ENCODE measurements at regions not wholly inside any gene's neighbourhood (a gene's known extent, or its start where the extent isn't known, plus 50 kb on each side); places are given as distances from the start of the nearest gene placed in this dataset.
"Not testable (repeated sequence)": the region's sequence is repeated elsewhere in the genome, so short reads cannot be mapped to it uniquely, and the experiment has no call there.

- H3K36me3 ChIP-seq (ENCODE audit: insufficient read depth, low read length), result no peaks in the 10 kb centered on the region
- H3K27me3 ChIP-seq (ENCODE audit: insufficient read depth, low read length), result no peaks in the 10 kb centered on the region
- H3K4me3 ChIP-seq (ENCODE audit: low read length), result no peak overlapping the region
- 57% methylated on average over 5 of the region's 7 CpGs for whole genome bisulfite sequencing
- H3K9ac ChIP-seq (ENCODE audit: low read depth, low read length), result no peak overlapping the region
- H3K4me1 ChIP-seq (ENCODE audit: insufficient read depth, low read length), result peaks cover 15% of the 10 kb centered on the region; the same call in 1 of the 2 replicates
- H3K9me3 ChIP-seq (ENCODE audit: insufficient read depth, low read depth, low read length), result no peaks in the 10 kb centered on the region
- peak overlapping the region; percentile 31; the same call in 1 of the 2 replicates for H3K27ac ChIP-seq (ENCODE audit: low read depth, low read length)
Observed at GRCh38 chr2:44051593-44052347, 56.0 kb upstream of the LRPPRC start.

GRCh38 chr2:44052584-44052983 is 56.8 kb upstream of the LRPPRC start:
- no peak overlapping the region; the same call in 1 of the 2 replicates for H3K9ac ChIP-seq (ENCODE audit: low read depth, low read length)
- H3K27ac ChIP-seq (ENCODE audit: low read depth, low read length), result no peak overlapping the region
- H3K36me3 ChIP-seq (ENCODE audit: insufficient read depth, low read length), result no peaks in the 10 kb centered on the region
- H3K27me3 ChIP-seq (ENCODE audit: insufficient read depth, low read length), result no peaks in the 10 kb centered on the region
- H3K4me3 ChIP-seq (ENCODE audit: low read length), result no peak overlapping the region
- 95% methylated on average over 8 of the region's 8 CpGs for WGBS
- H3K4me1 ChIP-seq (ENCODE audit: insufficient read depth, low read length), result peaks cover 15% of the 10 kb centered on the region; the same call in 1 of the 2 replicates
- no peaks in the 10 kb centered on the region for H3K9me3 ChIP-seq (ENCODE audit: insufficient read depth, low read depth, low read length)

- Histone ChIP-seq H3K36me3 (ENCODE audit: insufficient read depth, low read length) (no peaks in the 10 kb centered on the region), H3K4me3 (ENCODE audit: low read length) (no peak overlapping the region)
- 87% methylated on average over 2 of the region's 2 CpGs for WGBS
Observed at GRCh38 chr2:44053052-44053451, 57.3 kb upstream of the LRPPRC start.

GRCh38 chr2:44053456-44053855 is 57.7 kb upstream of the LRPPRC start:
- Histone ChIP-seq H3K4me1 (ENCODE audit: insufficient read depth, low read length) (peaks cover 15% of the 10 kb centered on the region; the same call in 1 of the 2 replicates), H3K9me3 (ENCODE audit: insufficient read depth, low read depth, low read length) (no peaks in the 10 kb centered on the region), H3K36me3 (ENCODE audit: insufficient read depth, low read length) (no peaks in the 10 kb centered on the region), H3K27ac (ENCODE audit: low read depth, low read length) (no peak overlapping the region), H3K4me3 (ENCODE audit: low read length) (no peak overlapping the region), H3K9ac (ENCODE audit: low read depth, low read length) (no peak overlapping the region), H3K27me3 (ENCODE audit: insufficient read depth, low read length) (no peaks in the 10 kb centered on the region; the same call in 1 of the 2 replicates)
- 96% methylated on average over 4 of the region's 4 CpGs for WGBS

More at GRCh38 chr2:44053052-44053451, 57.3 kb upstream of the LRPPRC start:
- Histone ChIP-seq H3K4me1 (ENCODE audit: insufficient read depth, low read length) (peaks cover 15% of the 10 kb centered on the region; the same call in 1 of the 2 replicates), H3K9ac (ENCODE audit: low read depth, low read length) (no peak overlapping the region), H3K9me3 (ENCODE audit: insufficient read depth, low read depth, low read length) (no peaks in the 10 kb centered on the region), H3K27me3 (ENCODE audit: insufficient read depth, low read length) (no peaks in the 10 kb centered on the region), H3K27ac (ENCODE audit: low read depth, low read length) (no peak overlapping the region)

GRCh38 chr2:44055229-44055628 is 59.4 kb upstream of the LRPPRC start:
- Histone ChIP-seq H3K27me3 (ENCODE audit: insufficient read depth, low read length) (no peaks in the 10 kb centered on the region; the same call in 1 of the 2 replicates), H3K9ac (ENCODE audit: low read depth, low read length) (no peak overlapping the region), H3K4me1 (ENCODE audit: insufficient read depth, low read length) (peaks cover 15% of the 10 kb centered on the region; the same call in 1 of the 2 replicates), H3K4me3 (ENCODE audit: low read length) (no peak overlapping the region), H3K27ac (ENCODE audit: low read depth, low read length) (no peak overlapping the region), H3K9me3 (ENCODE audit: insufficient read depth, low read depth, low read length) (peaks cover 6% of the 10 kb centered on the region; the same call in 1 of the 2 replicates), H3K36me3 (ENCODE audit: insufficient read depth, low read length) (no peaks in the 10 kb centered on the region)
- WGBS, result 96% methylated on average over 2 of the region's 2 CpGs

- WGBS, result 92% methylated on average over 7 of the region's 7 CpGs
- no peak overlapping the region for H3K27ac ChIP-seq (ENCODE audit: low read depth, low read length)
Observed at GRCh38 chr2:44055664-44056063, 59.9 kb upstream of the LRPPRC start.

GRCh38 chr2:44056947-44057346 is 61.2 kb upstream of the LRPPRC start:
- no peak overlapping the region for H3K27ac ChIP-seq (ENCODE audit: low read depth, low read length)
- no peaks in the 10 kb centered on the region for H3K36me3 ChIP-seq (ENCODE audit: insufficient read depth, low read length)
- H3K9me3 ChIP-seq (ENCODE audit: insufficient read depth, low read depth, low read length), result peaks cover 19% of the 10 kb centered on the region
- H3K4me3 ChIP-seq (ENCODE audit: low read length), result no peak overlapping the region
- no peak overlapping the region for H3K9ac ChIP-seq (ENCODE audit: low read depth, low read length)
- H3K27me3 ChIP-seq (ENCODE audit: insufficient read depth, low read length), result no peaks in the 10 kb centered on the region; the same call in 1 of the 2 replicates
- 96% methylated on average over 2 of the region's 2 CpGs for WGBS
- peaks cover 9% of the 10 kb centered on the region; the same call in 1 of the 2 replicates for H3K4me1 ChIP-seq (ENCODE audit: insufficient read depth, low read length)

More at GRCh38 chr2:44055664-44056063, 59.9 kb upstream of the LRPPRC start:
- Histone ChIP-seq H3K36me3 (ENCODE audit: insufficient read depth, low read length) (no peaks in the 10 kb centered on the region), H3K9ac (ENCODE audit: low read depth, low read length) (no peak overlapping the region), H3K9me3 (ENCODE audit: insufficient read depth, low read depth, low read length) (peaks cover 10% of the 10 kb centered on the region), H3K4me1 (ENCODE audit: insufficient read depth, low read length) (peaks cover 15% of the 10 kb centered on the region; the same call in 1 of the 2 replicates), H3K27me3 (ENCODE audit: insufficient read depth, low read length) (no peaks in the 10 kb centered on the region; the same call in 1 of the 2 replicates), H3K4me3 (ENCODE audit: low read length) (no peak overlapping the region)

GRCh38 chr2:44060286-44060685 is 64.5 kb upstream of the LRPPRC start:
- WGBS, result 67% methylated on average over 1 of the region's 1 CpG
- H3K4me1 ChIP-seq (ENCODE audit: insufficient read depth, low read length); H3K27ac ChIP-seq (ENCODE audit: low read depth, low read length); H3K36me3 ChIP-seq (ENCODE audit: insufficient read depth, low read length); H3K4me3 ChIP-seq (ENCODE audit: low read length); H3K27me3 ChIP-seq (ENCODE audit: insufficient read depth, low read length); H3K9ac ChIP-seq (ENCODE audit: low read depth, low read length): not testable (repeated sequence)
- H3K9me3 ChIP-seq (ENCODE audit: insufficient read depth, low read depth, low read length), result peaks cover 29% of the 10 kb centered on the region

GRCh38 chr2:44060990-44061389 is 65.2 kb upstream of the LRPPRC start:
- H3K9me3 ChIP-seq (ENCODE audit: insufficient read depth, low read depth, low read length), result peaks cover 29% of the 10 kb centered on the region
- H3K4me1 ChIP-seq (ENCODE audit: insufficient read depth, low read length), result no peaks in the 10 kb centered on the region
- no peaks in the 10 kb centered on the region; the same call in 1 of the 2 replicates for H3K27me3 ChIP-seq (ENCODE audit: insufficient read depth, low read length)
- H3K4me3 ChIP-seq (ENCODE audit: low read length), result no peak overlapping the region
- 100% methylated on average over 1 of the region's 1 CpG for WGBS
- H3K36me3 ChIP-seq (ENCODE audit: insufficient read depth, low read length), result no peaks in the 10 kb centered on the region
- no peak overlapping the region for H3K9ac ChIP-seq (ENCODE audit: low read depth, low read length)
- H3K27ac ChIP-seq (ENCODE audit: low read depth, low read length), result no peak overlapping the region

- Histone ChIP-seq H3K27ac (ENCODE audit: low read depth, low read length) (no peak overlapping the region; the same call in 1 of the 2 replicates), H3K36me3 (ENCODE audit: insufficient read depth, low read length) (no peaks in the 10 kb centered on the region), H3K4me1 (ENCODE audit: insufficient read depth, low read length) (no peaks in the 10 kb centered on the region), H3K9ac (ENCODE audit: low read depth, low read length) (no peak overlapping the region), H3K27me3 (ENCODE audit: insufficient read depth, low read length) (no peaks in the 10 kb centered on the region; the same call in 1 of the 2 replicates), H3K9me3 (ENCODE audit: insufficient read depth, low read depth, low read length) (peaks cover 29% of the 10 kb centered on the region), H3K4me3 (ENCODE audit: low read length) (no peak overlapping the region)
- WGBS, result 95% methylated on average over 15 of the region's 15 CpGs
Observed at GRCh38 chr2:44061469-44061868, 65.7 kb upstream of the LRPPRC start.

- Histone ChIP-seq H3K27ac (ENCODE audit: low read depth, low read length) (no peak overlapping the region), H3K9ac (ENCODE audit: low read depth, low read length) (no peak overlapping the region), H3K4me3 (ENCODE audit: low read length) (no peak overlapping the region), H3K9me3 (ENCODE audit: insufficient read depth, low read depth, low read length) (peaks cover 29% of the 10 kb centered on the region), H3K36me3 (ENCODE audit: insufficient read depth, low read length) (no peaks in the 10 kb centered on the region), H3K27me3 (ENCODE audit: insufficient read depth, low read length) (no peaks in the 10 kb centered on the region; the same call in 1 of the 2 replicates), H3K4me1 (ENCODE audit: insufficient read depth, low read length) (no peaks in the 10 kb centered on the region)
- 75% methylated on average over 7 of the region's 7 CpGs for WGBS
Observed at GRCh38 chr2:44061876-44062275, 66.1 kb upstream of the LRPPRC start.
